WTC11 (cell line): ENCODE measurements at regions not wholly inside any gene's neighbourhood (a gene's known extent, or its start where the extent isn't known, plus 50 kb on each side); places are given as distances from the start of the nearest gene placed in this dataset.
A peak's percentile ranks its signal among the peaks of the same experiment; 100 is the strongest.

Experiments
- ATAC-seq: fragments of 200-7000 bp; cut with Tn5 transposase; 2 replicates; pipeline ENCODE4 v1.10.0; 2021; ENCODE audit warnings: mild to moderate bottlenecking, moderate library complexity
- CTCF ChIA-PET: fragments of 300-600 bp; sonication (Branson Sonifier 250); formaldehyde crosslinking; loops from one replicate; lab custom pipeline; 2021; ENCODE audit warnings: antibody characterized with exemption; lab: Charles Lee
- POLR2A ChIA-PET: fragments of 350-600 bp; sonication (Branson Sonifier 250); formaldehyde crosslinking; loops from one replicate; lab custom pipeline; 2021; ENCODE audit warnings: antibody characterized with exemption; lab: Charles Lee
- DNase-seq: peaks from one replicate; pipeline ENCODE4 v3.0.0; 2021; ENCODE audit warnings: low spot score
- H3K27ac Mint-ChIP-seq: 2 replicates; pipeline ENCODE4 v1.8.0; 2021; ENCODE audit warnings: mixed read lengths
- H3K27me3 Mint-ChIP-seq: 2 replicates; pipeline ENCODE4 v1.8.0; 2021; ENCODE audit warnings: low read depth, mild to moderate bottlenecking, moderate library complexity, mixed read lengths
- H3K36me3 Mint-ChIP-seq: 2 replicates; pipeline ENCODE4 v1.8.0; 2021; ENCODE audit warnings: mixed read lengths
- H3K4me1 Mint-ChIP-seq: 2 replicates; pipeline ENCODE4 v1.8.0; 2022; ENCODE audit warnings: mixed read lengths
- H3K4me3 Mint-ChIP-seq: 2 replicates; pipeline ENCODE4 v1.8.0; 2021; ENCODE audit warnings: mild to moderate bottlenecking, moderate library complexity, mixed read lengths
- H3K9me3 Mint-ChIP-seq: 2 replicates; pipeline ENCODE4 v1.8.0; 2021; ENCODE audit warnings: mixed read lengths
- ATF1 ChIP-seq: sonication (generic); formaldehyde crosslinking; IDR thresholded peaks from 2 replicates; pipeline ENCODE4 v1.8.1; 2023; ENCODE audit warnings: mild to moderate bottlenecking, moderate library complexity, missing genetic modification reagents
- ATF3 ChIP-seq: sonication (generic); formaldehyde crosslinking; conservative IDR thresholded peaks from 2 replicates; pipeline ENCODE4 v1.8.1; 2022; ENCODE audit warnings: mild to moderate bottlenecking, missing genetic modification reagents
- CTCF ChIP-seq: fragments of 200-600 bp; IDR thresholded peaks from 2 replicates; pipeline ENCODE4 v1.8.0; 2022; ENCODE audit warnings: antibody characterized with exemption
- GTF2I ChIP-seq: fragments of 250-450 bp; sonication (Bioruptor Pico); conservative IDR thresholded peaks from 2 replicates; pipeline ENCODE4 v1.4.0; 2021; ENCODE audit warnings: mild to moderate bottlenecking
- NFATC4 ChIP-seq: fragments of 250-450 bp; sonication (Bioruptor Pico); IDR thresholded peaks from 2 replicates; pipeline ENCODE4 v1.9.0; 2021; ENCODE audit warnings: mild to moderate bottlenecking
- NFYB ChIP-seq: sonication (generic); formaldehyde crosslinking; conservative IDR thresholded peaks from 2 replicates; pipeline ENCODE4 v1.8.0; 2022; ENCODE audit warnings: low read depth, missing genetic modification reagents
- NR1H2 ChIP-seq: sonication (generic); formaldehyde crosslinking; IDR thresholded peaks from 2 replicates; pipeline ENCODE4 v1.9.0; 2021; ENCODE audit warnings: mild to moderate bottlenecking, moderate library complexity, missing genetic modification reagents
- OVOL2 ChIP-seq: fragments of 250-450 bp; sonication (Bioruptor Pico); IDR thresholded peaks from 2 replicates; pipeline ENCODE4 v1.9.0; 2021; ENCODE audit warnings: mild to moderate bottlenecking, borderline replicate concordance
- PREB ChIP-seq: sonication (generic); formaldehyde crosslinking; IDR thresholded peaks from 2 replicates; pipeline ENCODE4 v1.8.1; 2022; ENCODE audit warnings: mild to moderate bottlenecking, missing genetic modification reagents, moderate library complexity, borderline replicate concordance
- PRRX2 ChIP-seq: fragments of 250-450 bp; sonication (Bioruptor Pico); IDR thresholded peaks from 2 replicates; pipeline ENCODE4 v1.8.0; 2021; ENCODE audit warnings: mild to moderate bottlenecking
- SMAD4 ChIP-seq: sonication (generic); formaldehyde crosslinking; IDR thresholded peaks from 2 replicates; pipeline ENCODE4 v1.8.0; 2022; ENCODE audit warnings: mild to moderate bottlenecking, missing genetic modification reagents
- SOX15 ChIP-seq: fragments of 250-450 bp; sonication (Bioruptor Pico); IDR thresholded peaks from 2 replicates; pipeline ENCODE4 v1.9.0; 2021; ENCODE audit warnings: mild to moderate bottlenecking
- TP53 ChIP-seq: sonication (generic); formaldehyde crosslinking; IDR thresholded peaks from 2 replicates; pipeline ENCODE4 v1.8.1; 2023; ENCODE audit warnings: mild to moderate bottlenecking, missing genetic modification reagents
- ZNF423 ChIP-seq: fragments of 250-450 bp; sonication (Bioruptor Pico); IDR thresholded peaks from 2 replicates; pipeline ENCODE4 v2.1.2; 2022; ENCODE audit warnings: mild to moderate bottlenecking, moderate library complexity
- ZNF425 ChIP-seq: fragments of 250-450 bp; sonication (Bioruptor Pico); conservative IDR thresholded peaks from 2 replicates; pipeline ENCODE4 v1.9.0; 2021; ENCODE audit warnings: mild to moderate bottlenecking
- TF ChIP-seq, protein P1 (sequence below): sonication (generic); formaldehyde crosslinking; IDR thresholded peaks from 2 replicates; pipeline ENCODE4 v1.8.0; 2022; ENCODE audit warnings: missing genetic modification reagents
- TF ChIP-seq, protein P2 (sequence below): sonication (generic); formaldehyde crosslinking; IDR thresholded peaks from 2 replicates; pipeline ENCODE4 v1.8.0; 2022; ENCODE audit warnings: mild to moderate bottlenecking, missing genetic modification reagents
- TF ChIP-seq, protein P3 (sequence below): sonication (generic); formaldehyde crosslinking; IDR thresholded peaks from 2 replicates; pipeline ENCODE4 v1.8.1; 2023; ENCODE audit warnings: mild to moderate bottlenecking, missing genetic modification reagents, moderate library complexity

- TF ChIP-seq, protein P1, sequence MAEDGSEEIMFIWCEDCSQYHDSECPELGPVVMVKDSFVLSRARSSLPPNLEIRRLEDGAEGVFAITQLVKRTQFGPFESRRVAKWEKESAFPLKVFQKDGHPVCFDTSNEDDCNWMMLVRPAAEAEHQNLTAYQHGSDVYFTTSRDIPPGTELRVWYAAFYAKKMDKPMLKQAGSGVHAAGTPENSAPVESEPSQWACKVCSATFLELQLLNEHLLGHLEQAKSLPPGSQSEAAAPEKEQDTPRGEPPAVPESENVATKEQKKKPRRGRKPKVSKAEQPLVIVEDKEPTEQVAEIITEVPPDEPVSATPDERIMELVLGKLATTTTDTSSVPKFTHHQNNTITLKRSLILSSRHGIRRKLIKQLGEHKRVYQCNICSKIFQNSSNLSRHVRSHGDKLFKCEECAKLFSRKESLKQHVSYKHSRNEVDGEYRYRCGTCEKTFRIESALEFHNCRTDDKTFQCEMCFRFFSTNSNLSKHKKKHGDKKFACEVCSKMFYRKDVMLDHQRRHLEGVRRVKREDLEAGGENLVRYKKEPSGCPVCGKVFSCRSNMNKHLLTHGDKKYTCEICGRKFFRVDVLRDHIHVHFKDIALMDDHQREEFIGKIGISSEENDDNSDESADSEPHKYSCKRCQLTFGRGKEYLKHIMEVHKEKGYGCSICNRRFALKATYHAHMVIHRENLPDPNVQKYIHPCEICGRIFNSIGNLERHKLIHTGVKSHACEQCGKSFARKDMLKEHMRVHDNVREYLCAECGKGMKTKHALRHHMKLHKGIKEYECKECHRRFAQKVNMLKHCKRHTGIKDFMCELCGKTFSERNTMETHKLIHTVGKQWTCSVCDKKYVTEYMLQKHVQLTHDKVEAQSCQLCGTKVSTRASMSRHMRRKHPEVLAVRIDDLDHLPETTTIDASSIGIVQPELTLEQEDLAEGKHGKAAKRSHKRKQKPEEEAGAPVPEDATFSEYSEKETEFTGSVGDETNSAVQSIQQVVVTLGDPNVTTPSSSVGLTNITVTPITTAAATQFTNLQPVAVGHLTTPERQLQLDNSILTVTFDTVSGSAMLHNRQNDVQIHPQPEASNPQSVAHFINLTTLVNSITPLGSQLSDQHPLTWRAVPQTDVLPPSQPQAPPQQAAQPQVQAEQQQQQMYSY (CRISPR knock-in tag) = no peak
- TF ChIP-seq ZNF423 (CRISPR knock-in tag) (no peak), NFATC4 (CRISPR knock-in tag) (no peak), ZNF425 (no peak), PREB (CRISPR knock-in tag) (no peak)
- TF ChIP-seq, protein P2, sequence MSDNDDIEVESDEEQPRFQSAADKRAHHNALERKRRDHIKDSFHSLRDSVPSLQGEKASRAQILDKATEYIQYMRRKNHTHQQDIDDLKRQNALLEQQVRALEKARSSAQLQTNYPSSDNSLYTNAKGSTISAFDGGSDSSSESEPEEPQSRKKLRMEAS (CRISPR knock-in tag) = no peak
These were observed 78.3 kb upstream of the ADAMTS16 start (continued) for GRCh38 chr5:5061836-5062235.

- ChIA-PET CTCF (interaction anchor here (0.6 to 1.0 kb wide), 4 partner anchors 10 to 182 kb away, joined by 3 to 4 read pairs (median 4); no protein-coding TSS in a partner anchor), POLR2A (no interaction called here)
- ATAC-seq = no peak
- Mint-ChIP-seq H3K4me1 (peaks cover 6% of the 10 kb centered on the region), H3K4me3 (no peak overlapping the region), H3K27ac (no peak overlapping the region), H3K9me3 (peaks cover 26% of the 10 kb centered on the region), H3K27me3 (peaks cover 19% of the 10 kb centered on the region), H3K36me3 (peaks cover 7% of the 10 kb centered on the region)
- TF ChIP-seq NR1H2 (CRISPR knock-in tag) = no peak
- TF ChIP-seq TP53 = no peak
- TF ChIP-seq GTF2I (CRISPR knock-in tag) = no peak
- no peak for TF ChIP-seq ZNF423 (CRISPR knock-in tag)
- no peak for TF ChIP-seq SOX15 (CRISPR knock-in tag)
- no peak for TF ChIP-seq ATF1
- TF ChIP-seq ATF3 (CRISPR knock-in tag) = no peak
- no peak for TF ChIP-seq SMAD4 (CRISPR knock-in tag)
- TF ChIP-seq, protein P3, sequence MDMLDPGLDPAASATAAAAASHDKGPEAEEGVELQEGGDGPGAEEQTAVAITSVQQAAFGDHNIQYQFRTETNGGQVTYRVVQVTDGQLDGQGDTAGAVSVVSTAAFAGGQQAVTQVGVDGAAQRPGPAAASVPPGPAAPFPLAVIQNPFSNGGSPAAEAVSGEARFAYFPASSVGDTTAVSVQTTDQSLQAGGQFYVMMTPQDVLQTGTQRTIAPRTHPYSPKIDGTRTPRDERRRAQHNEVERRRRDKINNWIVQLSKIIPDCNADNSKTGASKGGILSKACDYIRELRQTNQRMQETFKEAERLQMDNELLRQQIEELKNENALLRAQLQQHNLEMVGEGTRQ (CRISPR knock-in tag) = no peak
- TF ChIP-seq, all 79 proteins: peak for 0
- DNase-seq = no peak
These were observed 77.4 kb upstream of the ADAMTS16 start for GRCh38 chr5:5062525-5063302.

- Mint-ChIP-seq H3K4me3 (no peak overlapping the region), H3K36me3 (peaks cover 9% of the 10 kb centered on the region), H3K9me3 (peaks cover 32% of the 10 kb centered on the region), H3K27me3 (peaks cover 20% of the 10 kb centered on the region), H3K27ac (no peak overlapping the region), H3K4me1 (peaks cover 6% of the 10 kb centered on the region)
- POLR2A ChIA-PET = no interaction called here
- CTCF ChIA-PET = interaction anchor here (0.6 to 1.0 kb wide), 4 partner anchors 11 to 183 kb away, joined by 3 to 4 read pairs (median 4); no protein-coding TSS in a partner anchor
- DNase-seq (peak; percentile 30), ATAC-seq (peak; percentile 96)
- TF ChIP-seq NFYB (CRISPR knock-in tag) (no peak), OVOL2 (CRISPR knock-in tag) (no peak), PRRX2 (CRISPR knock-in tag) (no peak), CTCF (peak; percentile 22; the same call in 1 of the 2 replicates)
- TF ChIP-seq, protein P2 (CRISPR knock-in tag) = no peak
These were observed 76.6 kb upstream of the ADAMTS16 start for GRCh38 chr5:5063533-5063953.
